ENCODE measurements at regions not wholly inside any gene's neighbourhood (a gene's known extent, or its start where the extent isn't known, plus 50 kb on each side); places are given as distances from the start of the nearest gene placed in this dataset.
"Not testable (repeated sequence)": the region's sequence is repeated elsewhere in the genome, so short reads cannot be mapped to it uniquely, and the experiment has no call there.

DNA sequence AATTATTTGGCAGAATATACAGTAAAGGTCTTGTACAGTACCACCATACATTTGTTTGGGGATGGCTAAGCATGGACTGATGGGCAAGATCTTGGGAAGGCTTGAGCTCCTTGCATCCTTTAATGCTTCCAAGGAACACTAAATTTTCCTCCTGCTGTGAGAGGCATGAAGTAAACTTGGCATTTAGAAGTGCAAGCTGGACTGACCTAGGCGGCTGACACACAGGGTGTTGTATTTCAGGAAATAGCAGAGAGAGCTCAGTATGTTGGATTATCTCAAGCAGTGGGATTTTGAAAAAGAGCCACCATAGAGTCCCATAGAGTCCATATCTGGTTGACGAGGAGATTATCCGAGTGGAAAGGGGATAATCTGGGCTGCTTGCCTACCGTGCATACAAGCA is 2137.1 kb downstream of the TP53TG3F start:
- H3K4me3 ChIP-seq (ENCODE audit: low read depth, low read length), result no peak overlapping the region
- TF ChIP-seq, protein P1, sequence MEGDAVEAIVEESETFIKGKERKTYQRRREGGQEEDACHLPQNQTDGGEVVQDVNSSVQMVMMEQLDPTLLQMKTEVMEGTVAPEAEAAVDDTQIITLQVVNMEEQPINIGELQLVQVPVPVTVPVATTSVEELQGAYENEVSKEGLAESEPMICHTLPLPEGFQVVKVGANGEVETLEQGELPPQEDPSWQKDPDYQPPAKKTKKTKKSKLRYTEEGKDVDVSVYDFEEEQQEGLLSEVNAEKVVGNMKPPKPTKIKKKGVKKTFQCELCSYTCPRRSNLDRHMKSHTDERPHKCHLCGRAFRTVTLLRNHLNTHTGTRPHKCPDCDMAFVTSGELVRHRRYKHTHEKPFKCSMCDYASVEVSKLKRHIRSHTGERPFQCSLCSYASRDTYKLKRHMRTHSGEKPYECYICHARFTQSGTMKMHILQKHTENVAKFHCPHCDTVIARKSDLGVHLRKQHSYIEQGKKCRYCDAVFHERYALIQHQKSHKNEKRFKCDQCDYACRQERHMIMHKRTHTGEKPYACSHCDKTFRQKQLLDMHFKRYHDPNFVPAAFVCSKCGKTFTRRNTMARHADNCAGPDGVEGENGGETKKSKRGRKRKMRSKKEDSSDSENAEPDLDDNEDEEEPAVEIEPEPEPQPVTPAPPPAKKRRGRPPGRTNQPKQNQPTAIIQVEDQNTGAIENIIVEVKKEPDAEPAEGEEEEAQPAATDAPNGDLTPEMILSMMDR (IDR thresholded peaks at IDR 0.05; ENCODE audit: low read depth, low read length, missing control alignments), result no peak
- DNase-seq (ENCODE audit: low read depth), result no peak

DNA sequence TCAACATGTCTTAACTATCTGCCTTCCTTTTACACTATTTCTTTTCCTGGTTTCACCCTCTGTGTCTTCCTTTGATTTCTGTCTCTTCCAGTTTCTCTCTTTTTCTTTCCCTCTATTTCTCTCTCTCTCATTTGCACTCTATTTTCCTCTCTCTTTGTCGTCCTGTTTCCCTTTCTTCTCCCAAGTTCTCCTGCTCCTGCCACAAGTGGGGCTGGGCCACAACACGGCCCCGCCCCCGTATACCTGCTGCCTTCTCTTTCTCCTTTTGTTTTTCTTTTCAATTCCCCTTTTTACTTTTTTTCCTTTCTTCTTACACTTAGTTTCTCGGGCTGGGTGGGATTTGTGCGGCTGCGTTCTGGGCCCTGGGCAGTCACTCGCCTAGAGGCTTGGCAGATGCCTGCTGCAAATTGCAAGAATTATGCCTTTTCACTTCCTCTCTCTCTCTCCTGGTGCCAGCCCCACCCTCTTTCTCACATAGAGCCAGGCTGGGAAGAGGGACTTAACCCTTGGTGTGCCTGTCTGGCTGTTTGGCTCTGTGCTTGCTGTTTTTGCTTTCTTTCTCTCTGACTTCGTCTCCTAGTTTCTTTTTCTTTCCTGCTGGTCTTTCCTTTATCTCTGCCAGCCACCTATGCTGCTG is 2139.4 kb downstream of the TP53TG3F start:
- TF ChIP-seq, protein P1 (IDR thresholded peaks at IDR 0.05; ENCODE audit: low read depth, low read length, missing control alignments), result no peak
- DNase-seq (ENCODE audit: low read depth), result no peak
- H3K4me3 ChIP-seq (ENCODE audit: low read depth, low read length), result no peak overlapping the region

DNA sequence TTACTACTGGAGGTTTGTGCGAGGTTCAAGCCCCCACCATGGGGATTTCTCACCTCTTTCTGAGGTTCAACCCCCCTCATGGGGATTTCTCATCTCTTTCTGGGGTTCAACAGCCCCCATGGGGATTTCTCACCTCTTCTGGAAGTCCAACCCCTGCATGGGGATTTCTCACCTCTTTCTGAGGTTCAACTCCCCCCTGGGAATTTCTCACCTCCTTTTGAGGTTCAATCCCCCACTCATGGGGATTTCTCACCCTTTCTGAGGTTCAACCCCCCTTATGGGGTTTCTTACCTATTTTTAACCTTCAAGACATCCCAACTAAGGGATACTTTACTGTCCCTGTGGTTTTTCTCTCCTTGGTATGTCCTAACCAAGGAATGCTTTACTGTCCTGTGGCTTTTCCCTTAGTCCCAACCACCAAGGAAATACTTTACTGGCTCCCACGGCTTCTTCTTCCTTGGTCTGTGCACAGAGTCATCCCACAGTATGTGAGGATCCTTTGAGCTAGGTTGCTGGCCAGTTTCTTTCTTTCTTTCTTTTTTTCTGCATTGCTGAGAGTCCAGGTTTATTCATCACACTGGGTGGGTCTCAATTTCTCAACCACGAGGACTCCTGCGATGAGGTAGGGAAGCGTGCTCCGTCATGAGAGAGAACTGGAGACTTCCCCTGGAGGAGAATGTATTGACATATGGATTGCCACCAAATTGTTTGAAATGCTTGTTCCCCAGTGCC is 2140.2 kb downstream of the TP53TG3F start:
- no peak for DNase-seq (ENCODE audit: low read depth)
- TF ChIP-seq, protein P1 (IDR thresholded peaks at IDR 0.05; ENCODE audit: low read depth, low read length, missing control alignments), result no peak

DNA sequence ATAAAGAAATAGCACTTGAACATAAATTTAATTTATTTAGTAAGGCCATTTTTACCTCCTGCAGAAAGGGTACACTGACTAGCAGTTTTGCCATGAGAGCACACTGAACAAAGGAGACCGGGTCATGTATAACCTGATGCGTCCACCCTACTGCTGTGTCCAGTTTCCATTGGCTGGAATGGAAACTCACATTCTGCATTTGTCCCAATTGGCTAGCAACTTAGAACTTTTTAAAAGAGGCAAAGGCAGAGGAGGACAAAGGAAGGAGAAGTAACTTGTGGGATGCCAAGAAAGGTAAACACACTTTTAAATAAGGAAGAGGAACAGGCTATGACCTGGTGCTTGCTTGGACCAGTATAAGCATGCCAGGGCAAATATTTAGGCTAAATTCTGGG is 2140.7 kb downstream of the TP53TG3F start:
- H3K4me3 ChIP-seq (ENCODE audit: low read depth, low read length); DNase-seq (ENCODE audit: low read depth): not testable (repeated sequence)

More for the DNA sequence above, 2140.2 kb downstream of the TP53TG3F start:
- H3K4me3 ChIP-seq (ENCODE audit: low read depth, low read length), result no peak overlapping the region

DNA sequence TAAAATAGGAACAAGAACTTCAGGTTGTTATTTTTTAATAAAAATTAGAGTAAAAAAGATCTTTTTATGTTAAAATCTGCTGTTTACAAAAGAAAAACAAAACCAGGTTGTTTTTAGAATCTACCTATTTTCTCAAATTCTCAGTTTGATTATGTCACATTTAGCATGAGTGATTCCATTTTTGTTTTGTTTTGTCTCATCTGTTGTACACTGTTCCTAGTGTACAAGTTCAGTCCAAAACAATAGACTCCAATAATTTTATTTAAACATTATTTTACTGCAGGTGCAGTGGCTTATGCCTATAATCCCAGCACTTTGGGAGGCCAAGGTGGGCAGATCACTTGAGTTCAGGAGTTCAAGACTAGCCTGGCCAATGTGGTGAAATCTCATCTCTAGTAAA is 2142.7 kb downstream of the TP53TG3F start:
- no peak for DNase-seq (ENCODE audit: low read depth)

DNA sequence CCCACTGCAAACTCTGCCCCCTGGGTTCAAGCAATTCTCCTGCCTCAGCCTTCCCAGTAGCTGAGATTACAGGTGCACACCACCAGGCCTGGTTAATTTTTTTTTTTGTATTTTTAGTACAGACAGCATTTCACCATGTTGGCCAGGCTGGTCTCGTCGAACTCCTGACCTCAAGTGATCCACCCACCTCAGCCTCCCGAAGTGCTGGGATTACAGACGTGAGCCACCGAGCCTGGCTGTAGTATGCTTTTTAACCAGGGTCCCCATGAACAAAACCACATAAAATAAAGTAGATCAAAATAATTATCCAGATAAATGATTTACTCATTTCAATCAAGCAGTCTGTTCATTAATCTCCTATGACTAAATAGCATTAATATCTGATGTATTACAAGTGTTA is 2144.0 kb downstream of the TP53TG3F start:
- not testable (repeated sequence) for DNase-seq (ENCODE audit: low read depth); H3K4me3 ChIP-seq (ENCODE audit: low read depth, low read length)

More for the DNA sequence above, 2142.7 kb downstream of the TP53TG3F start:
- H3K4me3 ChIP-seq (ENCODE audit: low read depth, low read length), result no peak overlapping the region
- TF ChIP-seq, protein P1 (IDR thresholded peaks at IDR 0.05; ENCODE audit: low read depth, low read length, missing control alignments), result no peak

DNA sequence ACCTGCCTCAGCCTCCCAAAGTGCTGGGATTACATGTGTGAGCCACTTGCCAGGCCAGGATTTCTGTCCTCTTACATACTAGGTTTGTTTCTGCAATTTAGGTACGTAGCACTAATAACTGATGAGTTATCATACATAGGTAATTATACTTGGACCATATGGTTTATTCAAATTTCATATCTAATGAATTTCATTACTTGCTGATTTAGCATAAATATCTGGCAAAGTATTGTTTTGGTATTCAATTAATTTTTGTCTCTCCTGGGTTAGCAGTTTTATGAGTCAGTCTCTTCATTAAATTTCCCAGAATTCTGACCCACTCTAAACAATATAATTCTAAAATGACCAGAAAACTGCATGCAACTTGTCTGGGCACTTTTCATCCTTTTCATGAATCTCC is 2146.5 kb downstream of the TP53TG3F start:
- H3K4me3 ChIP-seq (ENCODE audit: low read depth, low read length), result no peak overlapping the region
- TF ChIP-seq, protein P1 (IDR thresholded peaks at IDR 0.05; ENCODE audit: low read depth, low read length, missing control alignments), result no peak
- no peak for DNase-seq (ENCODE audit: low read depth)

DNA sequence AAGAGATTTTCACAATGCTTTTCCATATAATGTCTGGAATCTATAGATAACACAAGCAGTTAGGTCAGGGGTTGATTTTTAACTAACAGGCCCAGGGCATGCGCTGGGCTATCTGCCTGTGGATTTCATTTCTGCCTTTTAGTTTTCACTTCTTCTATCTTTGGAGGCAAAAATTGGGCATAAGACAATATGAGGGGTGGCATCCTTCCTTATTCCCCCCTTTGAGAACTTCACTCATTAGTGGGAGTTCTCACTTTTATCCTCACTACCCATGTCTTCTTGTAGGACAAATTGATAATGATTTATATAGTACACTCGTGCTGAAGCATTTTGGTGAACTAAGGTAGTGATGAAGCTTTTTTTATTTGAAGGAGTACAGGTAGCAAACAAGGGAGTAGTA is 2155.5 kb downstream of the TP53TG3F start:
- H3K4me3 ChIP-seq (ENCODE audit: low read depth, low read length); DNase-seq (ENCODE audit: low read depth): not testable (repeated sequence)

DNA sequence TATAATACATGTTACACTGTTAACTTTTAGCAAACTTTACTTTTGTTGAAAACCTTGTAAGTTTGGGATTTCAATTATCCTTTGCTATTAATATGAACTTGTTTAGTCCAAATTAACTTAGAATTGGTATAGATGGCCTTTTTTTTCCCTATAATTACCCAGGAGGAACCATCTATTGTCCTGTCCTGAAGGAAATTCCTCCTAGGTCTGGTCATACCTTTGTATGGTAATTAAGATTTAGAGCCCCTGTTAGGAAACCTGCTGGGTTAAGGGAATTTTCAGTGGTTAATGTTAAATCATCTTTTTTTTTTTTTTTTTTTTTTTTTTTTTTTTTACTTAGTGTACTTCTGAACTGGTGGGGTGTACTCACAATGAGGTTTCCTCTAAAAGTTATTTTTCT is 2159.8 kb downstream of the TP53TG3F start:
- DNase-seq (ENCODE audit: low read depth), result not testable (repeated sequence)

More for the DNA sequence above, 2159.8 kb downstream of the TP53TG3F start:
- H3K4me3 ChIP-seq (ENCODE audit: low read depth, low read length), result not testable (repeated sequence)

Data from GM12864 (cell line).